IMR-90 (cell line): ENCODE measurements at regions not wholly inside any gene's neighbourhood (a gene's known extent, or its start where the extent isn't known, plus 50 kb on each side); places are given as distances from the start of the nearest gene placed in this dataset.
A peak's percentile ranks its signal among the peaks of the same experiment; 100 is the strongest.

Source experiments
- ATAC-seq: fragments of 200-7000 bp; cut with Tn5 transposase; 2 replicates; pipeline ENCODE4 v1.9.1; 2020; ENCODE audit warnings: low read depth, mild to moderate bottlenecking, moderate library complexity
- BruUV-seq: library from RNA; stranded (reverse); fragments of 400-500 nt; replicated peaks from 2 replicates; lab custom pipeline; 2021; lab: Mats Ljungman, UMichigan
- CTCF ChIA-PET: fragments of 300-600 bp; formaldehyde crosslinking; extraction: SDS; loops from one replicate; lab custom pipeline; 2021; ENCODE audit warnings: antibody characterized with exemption; lab: Yijun Ruan, JAX
- POLR2A ChIA-PET: fragments of 300-600 bp; sonication (Branson Sonifier 250); formaldehyde crosslinking; loops from one replicate; lab custom pipeline; 2022; ENCODE audit warnings: antibody characterized with exemption; ENCODE audit not compliant: unreplicated experiment; lab: Charles Lee
- DNase-seq: peaks from one replicate; pipeline ENCODE4 v3.0.0; 2013
- H2AFZ ChIP-seq: replicated peaks from 2 replicates; pipeline ENCODE3; 2013; ENCODE audit warnings: low read length, mild to moderate bottlenecking; ENCODE audit not compliant: poor library complexity
- H2AK5ac ChIP-seq: 2 replicates; pipeline ENCODE4 v1.6.1; 2013; ENCODE audit warnings: low read depth, low read length, inconsistent platforms
- H2AK9ac ChIP-seq: replicated peaks from 2 replicates; pipeline ENCODE3; 2013; ENCODE audit warnings: mild to moderate bottlenecking, low read depth, low read length, moderate library complexity; ENCODE audit not compliant: poor library complexity
- H2BK120ac ChIP-seq: 2 replicates; pipeline ENCODE4 v1.6.1; 2013; ENCODE audit warnings: low read depth, low read length, inconsistent platforms
- H2BK15ac ChIP-seq: 3 replicates; pipeline ENCODE4 v1.6.1; 2013; ENCODE audit warnings: low read depth, low read length, inconsistent platforms
- H2BK20ac ChIP-seq: 2 replicates; pipeline ENCODE4 v1.6.1; 2013; ENCODE audit warnings: low read depth, mild to moderate bottlenecking, inconsistent platforms, low read length, moderate library complexity
- H2BK5ac ChIP-seq: 2 replicates; pipeline ENCODE4 v1.6.1; 2013; ENCODE audit warnings: mild to moderate bottlenecking, low read depth, low read length, inconsistent platforms; ENCODE audit not compliant: poor library complexity, severe bottlenecking
- H3K14ac ChIP-seq: replicated peaks from 2 replicates; pipeline ENCODE4 v1.6.1; 2013; ENCODE audit warnings: low read depth, low read length, inconsistent platforms
- H3K18ac ChIP-seq: 2 replicates; pipeline ENCODE4 v1.6.1; 2013; ENCODE audit warnings: low read depth, low read length, control low read depth
- H3K23ac ChIP-seq: 2 replicates; pipeline ENCODE4 v1.6.1; 2013; ENCODE audit warnings: low read depth, low read length, inconsistent platforms
- H3K27ac ChIP-seq: 2 replicates; pipeline ENCODE4 v1.5.1; 2013; ENCODE audit warnings: mild to moderate bottlenecking, control low read depth, low read length; ENCODE audit not compliant: insufficient read depth
- H3K27me3 ChIP-seq: 2 replicates; pipeline ENCODE4 v1.6.1; 2013; ENCODE audit warnings: low read length; ENCODE audit not compliant: control insufficient read depth, insufficient read depth
- H3K36me3 ChIP-seq: 2 replicates; pipeline ENCODE4 v1.6.1; 2013; ENCODE audit warnings: low read length, mixed read lengths; ENCODE audit not compliant: control insufficient read depth, insufficient read depth
- H3K4ac ChIP-seq: 2 replicates; pipeline ENCODE4 v1.6.1; 2013; ENCODE audit warnings: low read depth, low read length, inconsistent platforms
- H3K4me1 ChIP-seq: 2 replicates; pipeline ENCODE4 v1.6.1; 2013; ENCODE audit warnings: low read length, mixed read lengths; ENCODE audit not compliant: control insufficient read depth, insufficient read depth
- H3K4me2 ChIP-seq: 2 replicates; pipeline ENCODE4 v1.6.1; 2013; ENCODE audit warnings: low read depth, mild to moderate bottlenecking, control low read depth, low read length, moderate library complexity
- H3K4me3 ChIP-seq: 2 replicates; pipeline ENCODE4 v1.5.1; 2013; ENCODE audit warnings: low read depth, mild to moderate bottlenecking, control low read depth, low read length, moderate library complexity; ENCODE audit not compliant: insufficient read depth
- H3K56ac ChIP-seq: 2 replicates; pipeline ENCODE4 v1.6.1; 2013; ENCODE audit warnings: low read length, inconsistent platforms; ENCODE audit not compliant: insufficient read depth; ENCODE audit errors: extremely low read depth
- H3K79me1 ChIP-seq, 2 experiments: 2 replicates each; pipeline ENCODE4 v1.6.1; 2013; ENCODE audit warnings: low read length in 2 of 2, inconsistent platforms in 1 of 2, low read depth in 1 of 2
- H3K9ac ChIP-seq: 2 replicates; pipeline ENCODE4 v1.6.1; 2013; ENCODE audit warnings: low read depth, low read length, control low read depth
- H3K9me1 ChIP-seq: 2 replicates; pipeline ENCODE4 v1.6.1; 2013; ENCODE audit warnings: low read length, inconsistent platforms; ENCODE audit not compliant: insufficient read depth
- H3K9me3 ChIP-seq: 2 replicates; pipeline ENCODE4 v1.6.1; 2013; ENCODE audit warnings: low read length; ENCODE audit not compliant: control insufficient read depth, insufficient read depth
- H4K20me1 ChIP-seq: 2 replicates; pipeline ENCODE4 v1.6.1; 2013; ENCODE audit warnings: low read length, inconsistent platforms; ENCODE audit not compliant: insufficient read depth
- H4K5ac ChIP-seq: 2 replicates; pipeline ENCODE4 v1.6.1; 2013; ENCODE audit warnings: mild to moderate bottlenecking, low read depth, low read length, control low read depth
- H4K8ac ChIP-seq, 2 experiments: 2 replicates each; pipeline ENCODE4 v1.6.1; 2013; ENCODE audit warnings: low read depth in 2 of 2, low read length in 2 of 2, control low read depth in 1 of 2, inconsistent platforms in 1 of 2
- H4K91ac ChIP-seq: 2 replicates; pipeline ENCODE4 v1.6.1; 2013; ENCODE audit warnings: low read depth, low read length, inconsistent platforms; ENCODE audit not compliant: insufficient read depth
- BHLHE40 ChIP-seq: fragments of 150-350 bp; IDR thresholded peaks from 2 replicates; pipeline ENCODE4 v1.6.1; 2016; ENCODE audit warnings: mild to moderate bottlenecking, low read depth, low read length
- CEBPB ChIP-seq: IDR thresholded peaks from 2 replicates; pipeline ENCODE4 v1.6.1; 2012; ENCODE audit warnings: low read depth, low read length, improper control_type of control experiment
- CHD1 ChIP-seq: IDR thresholded peaks from 2 replicates; pipeline ENCODE4 v1.6.1; 2012; ENCODE audit warnings: low read depth, low read length, improper control_type of control experiment
- ELK1 ChIP-seq: fragments of 150-350 bp; IDR thresholded peaks from 2 replicates; pipeline ENCODE4 v1.6.1; 2016; ENCODE audit warnings: low read depth, mild to moderate bottlenecking, low read length, moderate library complexity, borderline replicate concordance
- FOS ChIP-seq: fragments of 150-350 bp; IDR thresholded peaks from 2 replicates; pipeline ENCODE4 v1.6.1; 2016; ENCODE audit warnings: low read depth, low read length
- MAFK ChIP-seq: IDR thresholded peaks from 2 replicates; pipeline ENCODE4 v1.6.1; 2012; ENCODE audit warnings: low read depth, low read length, improper control_type of control experiment
- MAZ ChIP-seq: IDR thresholded peaks from 2 replicates; pipeline ENCODE4 v1.6.1; 2012; ENCODE audit warnings: low read depth, mild to moderate bottlenecking, low read length, improper control_type of control experiment, moderate library complexity, borderline replicate concordance
- MXI1 ChIP-seq: IDR thresholded peaks from 2 replicates; pipeline ENCODE4 v1.6.1; 2012; ENCODE audit warnings: low read depth, mild to moderate bottlenecking, low read length, moderate library complexity, borderline replicate concordance
- NFE2L2 ChIP-seq: fragments of 150-350 bp; IDR thresholded peaks from 2 replicates; pipeline ENCODE4 v1.6.1; 2016; ENCODE audit warnings: low read depth, mild to moderate bottlenecking, low read length
- POLR2A ChIP-seq: IDR thresholded peaks from 2 replicates; pipeline ENCODE4 v1.6.1; 2012; ENCODE audit warnings: mild to moderate bottlenecking, low read depth, low read length
- RAD21 ChIP-seq: IDR thresholded peaks from 2 replicates; pipeline ENCODE4 v1.6.1; 2012; ENCODE audit warnings: low read length, improper control_type of control experiment
- RCOR1 ChIP-seq: IDR thresholded peaks from 2 replicates; pipeline ENCODE4 v1.6.1; 2012; ENCODE audit warnings: mild to moderate bottlenecking, low read length, improper control_type of control experiment; ENCODE audit not compliant: insufficient replicate concordance
- RFX5 ChIP-seq: IDR thresholded peaks from 2 replicates; pipeline ENCODE4 v1.8.0; 2012; ENCODE audit warnings: low read depth, mild to moderate bottlenecking, low read length, moderate library complexity
- SMC3 ChIP-seq: fragments of 150-350 bp; IDR thresholded peaks from 2 replicates; pipeline ENCODE4 v1.6.1; 2016; ENCODE audit warnings: low read depth, mild to moderate bottlenecking, antibody characterized with exemption, low read length, moderate library complexity
- WGBS, 2 experiments: methylation state at CpG; one replicate each; pipeline versions ENCODE4 v1.1.5 to v1.1.7; 2013; ENCODE audit warnings: missing lambda C conversion rate in 2 of 2; ENCODE audit not compliant: insufficient read length in 1 of 2; ENCODE audit errors: extremely low coverage in 2 of 2; 5-methylcytosine and 5-hydroxymethylcytosine counted together
- dilution Hi-C: fragments of 300-500 bp; cut with HindIII; formaldehyde crosslinking; loops from one replicate; pipeline ENCODE4 v1.14.3; 2018; ENCODE audit warnings: low sequenced_read_pairs; ENCODE audit not compliant: unreplicated experiment
- in situ Hi-C: fragments of 300-500 bp; cut with MboI; formaldehyde crosslinking; loops from 3 replicates; pipeline ENCODE4 v1.14.3; 2019; ENCODE audit warnings: low sequenced_read_pairs, inconsistent platforms, mixed read lengths
- intact Hi-C: fragments of 100-400 bp; cut with micrococcal nuclease; formaldehyde crosslinking; loops from 2 replicates; pipeline ENCODE4 v1.10.0; 2022
- TF ChIP-seq, protein P1 (sequence below): fragments of 150-350 bp; IDR thresholded peaks from 2 replicates; pipeline ENCODE4 v1.6.1; 2017; ENCODE audit warnings: mild to moderate bottlenecking, antibody characterized with exemption, low read length, low read depth
- TF ChIP-seq, protein P2 (sequence below): conservative IDR thresholded peaks from 2 replicates; pipeline ENCODE4 v1.5.1; 2012; ENCODE audit warnings: mild to moderate bottlenecking, low read depth, low read length, improper control_type of control experiment

- Histone ChIP-seq H3K79me1 (no peaks in the 10 kb centered on the region), H2BK20ac (no peak overlapping the region), H2AK5ac (no peak overlapping the region), H3K18ac (no peak overlapping the region), H3K23ac (no peak overlapping the region), H3K4me1 (no peaks in the 10 kb centered on the region), H4K91ac (no peak overlapping the region), H3K4me2 (no peak overlapping the region), H4K8ac (no peak overlapping the region), H3K27me3 (peaks cover 8% of the 10 kb centered on the region; the same call in 1 of the 2 replicates), H3K27ac (no peak overlapping the region), H3K14ac (no peak overlapping the region), H2BK120ac (no peak overlapping the region), H3K4ac (no peak overlapping the region), H3K9me3 (no peaks in the 10 kb centered on the region), H2BK15ac (no peak overlapping the region), H3K9ac (no peak overlapping the region), H3K36me3 (no peaks in the 10 kb centered on the region), H3K9me1 (no peaks in the 10 kb centered on the region), H4K20me1 (no peaks in the 10 kb centered on the region), H4K5ac (no peak overlapping the region), H2AFZ (no peak overlapping the region), H3K4me3 (no peak overlapping the region), H3K56ac (no peak overlapping the region), H2BK5ac (no peak overlapping the region), H2AK9ac (peak overlapping the region; percentile 55)
- in situ Hi-C loops, result no loop called here
- TF ChIP-seq MXI1, result no peak
- no peak for TF ChIP-seq RAD21
- no peak for TF ChIP-seq POLR2A
- TF ChIP-seq ELK1, result no peak
- no peak for TF ChIP-seq MAFK
- no peak for TF ChIP-seq SMC3
- no peak for TF ChIP-seq RFX5
- TF ChIP-seq RCOR1, result no peak
- no peak for TF ChIP-seq NFE2L2
- no peak for TF ChIP-seq CEBPB
- TF ChIP-seq, protein P1, sequence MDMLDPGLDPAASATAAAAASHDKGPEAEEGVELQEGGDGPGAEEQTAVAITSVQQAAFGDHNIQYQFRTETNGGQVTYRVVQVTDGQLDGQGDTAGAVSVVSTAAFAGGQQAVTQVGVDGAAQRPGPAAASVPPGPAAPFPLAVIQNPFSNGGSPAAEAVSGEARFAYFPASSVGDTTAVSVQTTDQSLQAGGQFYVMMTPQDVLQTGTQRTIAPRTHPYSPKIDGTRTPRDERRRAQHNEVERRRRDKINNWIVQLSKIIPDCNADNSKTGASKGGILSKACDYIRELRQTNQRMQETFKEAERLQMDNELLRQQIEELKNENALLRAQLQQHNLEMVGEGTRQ, result no peak
- TF ChIP-seq CHD1, result no peak
- no peak for TF ChIP-seq MAZ
- no peak for TF ChIP-seq BHLHE40
- TF ChIP-seq, protein P2, sequence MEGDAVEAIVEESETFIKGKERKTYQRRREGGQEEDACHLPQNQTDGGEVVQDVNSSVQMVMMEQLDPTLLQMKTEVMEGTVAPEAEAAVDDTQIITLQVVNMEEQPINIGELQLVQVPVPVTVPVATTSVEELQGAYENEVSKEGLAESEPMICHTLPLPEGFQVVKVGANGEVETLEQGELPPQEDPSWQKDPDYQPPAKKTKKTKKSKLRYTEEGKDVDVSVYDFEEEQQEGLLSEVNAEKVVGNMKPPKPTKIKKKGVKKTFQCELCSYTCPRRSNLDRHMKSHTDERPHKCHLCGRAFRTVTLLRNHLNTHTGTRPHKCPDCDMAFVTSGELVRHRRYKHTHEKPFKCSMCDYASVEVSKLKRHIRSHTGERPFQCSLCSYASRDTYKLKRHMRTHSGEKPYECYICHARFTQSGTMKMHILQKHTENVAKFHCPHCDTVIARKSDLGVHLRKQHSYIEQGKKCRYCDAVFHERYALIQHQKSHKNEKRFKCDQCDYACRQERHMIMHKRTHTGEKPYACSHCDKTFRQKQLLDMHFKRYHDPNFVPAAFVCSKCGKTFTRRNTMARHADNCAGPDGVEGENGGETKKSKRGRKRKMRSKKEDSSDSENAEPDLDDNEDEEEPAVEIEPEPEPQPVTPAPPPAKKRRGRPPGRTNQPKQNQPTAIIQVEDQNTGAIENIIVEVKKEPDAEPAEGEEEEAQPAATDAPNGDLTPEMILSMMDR, result no peak
- no peak for TF ChIP-seq FOS
- no TSS peak for BruUV-seq
- dilution Hi-C loops, result no loop called here
- ChIA-PET POLR2A (no interaction called here), CTCF (interaction anchor here (0.6 kb wide), 1 partner anchor 1497 kb away, joined by 4 read pairs; no protein-coding TSS in a partner anchor)
- no CpG with 5 or more reads among the region's 3 CpGs for WGBS, 2 experiments
- DNase-seq (no peak), ATAC-seq (no peak)
- intact Hi-C loops, result no loop called here
Measured at GRCh38 chr7:27398851-27399250, 156.2 kb downstream of the EVX1 start.
